Fibroblast of pulmonary artery (primary cell): ENCODE measurements at regions not wholly inside any gene's neighbourhood (a gene's known extent, or its start where the extent isn't known, plus 50 kb on each side); places are given as distances from the start of the nearest gene placed in this dataset.

Source experiments
- DNase-seq: peaks from one replicate; pipeline ENCODE4 v3.0.0-alpha.2; 2010; ENCODE audit warnings: low read depth
- H3K4me3 ChIP-seq: replicated peaks from 2 replicates; pipeline ENCODE4 v1.5.1; 2011; ENCODE audit warnings: low read depth, mild to moderate bottlenecking, control low read depth, low read length, moderate library complexity
- TF ChIP-seq, protein P1 (sequence below): IDR thresholded peaks from 2 replicates; pipeline ENCODE4 v1.5.1; 2011; ENCODE audit warnings: mild to moderate bottlenecking, control low read depth, low read length, inconsistent platforms; ENCODE audit errors: missing control alignments

DNA sequence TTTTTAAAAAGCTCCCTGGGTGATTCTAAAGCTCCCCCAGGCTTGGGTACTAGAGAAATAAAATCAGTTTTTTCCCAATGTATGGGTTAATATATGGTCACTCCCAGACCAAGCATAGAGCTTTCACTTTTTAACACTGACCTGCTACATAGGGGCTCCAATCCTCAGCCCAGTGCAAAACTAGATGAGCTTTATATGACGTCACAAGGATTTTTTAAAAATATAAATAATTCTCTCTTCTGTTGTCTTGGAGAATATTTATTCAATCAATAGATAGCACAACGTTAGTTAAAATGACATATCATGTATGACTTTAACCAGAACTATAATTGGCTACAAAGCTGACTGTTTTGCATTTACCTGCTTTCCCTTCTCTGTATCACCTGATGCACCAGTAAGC lies 137.9 kb upstream of the TMCC3 start:
- H3K4me3 ChIP-seq, result no peak overlapping the region
- TF ChIP-seq, protein P1, sequence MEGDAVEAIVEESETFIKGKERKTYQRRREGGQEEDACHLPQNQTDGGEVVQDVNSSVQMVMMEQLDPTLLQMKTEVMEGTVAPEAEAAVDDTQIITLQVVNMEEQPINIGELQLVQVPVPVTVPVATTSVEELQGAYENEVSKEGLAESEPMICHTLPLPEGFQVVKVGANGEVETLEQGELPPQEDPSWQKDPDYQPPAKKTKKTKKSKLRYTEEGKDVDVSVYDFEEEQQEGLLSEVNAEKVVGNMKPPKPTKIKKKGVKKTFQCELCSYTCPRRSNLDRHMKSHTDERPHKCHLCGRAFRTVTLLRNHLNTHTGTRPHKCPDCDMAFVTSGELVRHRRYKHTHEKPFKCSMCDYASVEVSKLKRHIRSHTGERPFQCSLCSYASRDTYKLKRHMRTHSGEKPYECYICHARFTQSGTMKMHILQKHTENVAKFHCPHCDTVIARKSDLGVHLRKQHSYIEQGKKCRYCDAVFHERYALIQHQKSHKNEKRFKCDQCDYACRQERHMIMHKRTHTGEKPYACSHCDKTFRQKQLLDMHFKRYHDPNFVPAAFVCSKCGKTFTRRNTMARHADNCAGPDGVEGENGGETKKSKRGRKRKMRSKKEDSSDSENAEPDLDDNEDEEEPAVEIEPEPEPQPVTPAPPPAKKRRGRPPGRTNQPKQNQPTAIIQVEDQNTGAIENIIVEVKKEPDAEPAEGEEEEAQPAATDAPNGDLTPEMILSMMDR, result no peak
- no peak for DNase-seq

DNA sequence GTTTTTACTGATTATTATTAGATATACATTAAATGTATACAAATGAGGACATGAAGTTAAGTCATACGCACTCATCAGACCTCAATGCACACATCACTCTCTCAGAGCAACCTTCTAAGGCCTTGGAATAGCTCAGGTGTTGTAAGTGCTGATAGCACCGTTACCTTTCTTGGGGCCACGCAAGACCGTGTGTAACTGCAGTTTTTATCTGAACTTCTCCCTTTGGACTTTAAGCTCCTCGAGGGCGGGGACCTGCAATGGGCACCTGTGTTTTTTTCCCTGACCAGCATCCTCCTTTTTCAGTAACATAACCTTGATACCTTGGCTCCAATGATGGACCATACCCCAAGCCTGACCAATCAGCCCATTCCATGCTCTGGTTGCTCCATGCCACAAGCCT lies 136.5 kb upstream of the TMCC3 start:
- TF ChIP-seq, protein P1, result no peak

DNA sequence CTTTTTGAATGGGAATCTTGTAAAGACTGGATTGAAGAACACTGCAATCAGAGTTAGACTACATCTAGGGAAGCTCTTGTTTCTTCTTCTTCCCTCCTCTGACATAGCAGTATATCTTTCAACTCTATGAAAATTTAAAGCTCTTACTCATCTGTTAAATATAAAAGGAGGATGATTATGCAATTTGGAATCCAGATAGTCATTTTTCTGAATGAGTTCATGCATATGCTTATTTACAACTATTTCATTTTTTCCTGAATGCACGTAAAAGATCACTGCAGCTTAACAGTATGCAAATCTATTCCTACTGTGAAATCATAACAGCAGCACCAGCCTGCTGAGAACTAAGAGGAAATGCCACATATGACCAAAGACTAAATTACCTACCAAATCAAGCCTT lies 133.5 kb upstream of the TMCC3 start:
- H3K4me3 ChIP-seq, result no peak overlapping the region
- peak; percentile 37 for DNase-seq
- TF ChIP-seq, protein P1, result no peak

More for the DNA sequence above, 136.5 kb upstream of the TMCC3 start:
- DNase-seq, result no peak
- H3K4me3 ChIP-seq, result no peak overlapping the region

DNA sequence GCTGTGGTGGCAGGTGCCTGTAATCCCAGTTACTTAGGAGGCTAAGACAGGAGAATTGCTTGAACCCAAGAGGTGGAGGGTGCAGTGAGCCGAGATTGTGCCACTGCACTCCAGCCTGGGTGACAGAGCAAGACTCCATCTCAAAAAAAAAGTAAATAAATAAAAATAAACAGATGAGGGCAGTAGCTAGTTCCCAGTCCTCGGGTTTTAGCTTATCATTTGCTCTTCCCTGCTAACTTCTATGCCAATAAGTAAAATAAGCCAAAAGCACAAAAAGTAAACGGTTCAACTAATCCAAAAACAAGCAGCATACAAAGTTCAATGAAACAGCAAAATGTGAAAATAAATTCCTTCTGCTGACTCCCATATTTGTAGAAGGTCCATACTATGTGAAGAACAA lies 133.0 kb upstream of the TMCC3 start:
- no peak overlapping the region for H3K4me3 ChIP-seq
- no peak for DNase-seq
- TF ChIP-seq, protein P1, result no peak

DNA sequence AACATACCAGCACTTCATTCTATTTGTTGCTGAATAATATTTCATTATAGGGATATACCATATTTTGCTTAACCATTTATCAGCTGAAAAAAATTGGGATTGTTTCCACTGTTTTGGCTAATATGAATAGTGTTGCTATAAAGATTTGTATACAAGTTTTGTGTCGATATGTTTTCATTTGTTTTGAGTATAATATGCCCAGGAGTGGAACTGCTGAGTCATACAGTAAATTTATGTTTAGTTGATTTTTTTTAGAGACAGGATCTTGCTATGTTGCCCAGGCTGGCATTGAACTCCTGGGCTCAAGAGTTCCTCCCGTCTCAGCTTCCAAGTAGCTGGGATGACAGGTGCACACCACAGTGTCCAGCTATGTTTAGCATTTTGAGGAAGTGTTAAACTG lies 131.5 kb upstream of the TMCC3 start:
- no peak overlapping the region for H3K4me3 ChIP-seq
- TF ChIP-seq, protein P1, result no peak
- DNase-seq, result no peak

DNA sequence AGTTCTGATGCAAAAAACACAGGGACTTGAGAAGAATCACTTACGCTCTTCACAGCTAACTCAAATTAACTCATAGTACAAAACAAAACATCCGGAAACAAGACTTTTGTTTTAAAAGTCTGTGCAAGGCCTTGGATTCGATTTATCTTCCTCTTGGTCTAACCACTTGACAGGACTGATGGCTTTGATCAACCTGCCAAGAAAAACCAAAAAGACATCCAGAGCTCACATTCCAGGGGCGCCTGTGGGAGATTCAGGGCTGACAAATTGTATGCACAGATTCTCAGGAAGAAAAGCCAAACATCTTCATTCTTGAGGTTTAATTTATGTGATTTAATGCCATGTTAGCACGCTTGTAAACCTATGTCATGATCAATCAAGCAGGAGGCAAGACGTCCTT lies 129.1 kb upstream of the TMCC3 start:
- DNase-seq, result peak; percentile 65
- TF ChIP-seq, protein P1, result no peak
- no peak overlapping the region for H3K4me3 ChIP-seq

DNA sequence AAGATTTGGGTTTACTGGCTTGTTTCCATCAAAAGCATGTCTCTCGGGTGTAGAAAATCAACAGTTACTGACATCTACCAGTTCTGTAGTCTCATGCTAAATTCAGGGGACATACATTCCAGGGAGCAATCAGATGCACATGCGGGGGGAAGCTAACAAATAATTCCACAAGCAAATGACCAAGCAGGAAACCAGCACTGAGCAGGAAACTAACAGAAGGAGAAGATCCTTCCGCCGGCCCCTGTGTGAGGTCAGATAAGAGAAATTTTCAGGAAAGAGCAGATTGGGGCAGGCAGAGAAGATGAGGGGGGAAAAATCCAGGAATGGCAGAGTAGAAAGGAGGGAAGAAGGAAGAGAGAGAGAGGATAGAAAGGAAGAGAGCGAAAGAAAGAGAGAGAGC lies 127.6 kb upstream of the TMCC3 start:
- no peak for DNase-seq
- TF ChIP-seq, protein P1, result no peak
- no peak overlapping the region for H3K4me3 ChIP-seq
